GM23248 (cell line): ENCODE measurements at regions not wholly inside any gene's neighbourhood (a gene's known extent, or its start where the extent isn't known, plus 50 kb on each side); places are given as distances from the start of the nearest gene placed in this dataset.

Source experiments
- DNase-seq: peaks from one replicate; pipeline ENCODE4 v3.0.0-alpha.2; 2015
- H2AFZ ChIP-seq: fragments of 200-600 bp; sonication (generic); 2 replicates; pipeline ENCODE4 v1.6.1; 2016; ENCODE audit warnings: antibody characterized with exemption
- H3F3A ChIP-seq: fragments of 200-600 bp; sonication (generic); 2 replicates; pipeline ENCODE4 v1.6.1; 2016; ENCODE audit warnings: mild to moderate bottlenecking, antibody characterized with exemption, mixed run types; ENCODE audit not compliant: insufficient read depth
- H3K27ac ChIP-seq: fragments of 200-600 bp; sonication (generic); 2 replicates; pipeline ENCODE4 v1.5.1; 2016; ENCODE audit warnings: mild to moderate bottlenecking
- H3K27me3 ChIP-seq: fragments of 200-600 bp; sonication (generic); replicated peaks from 2 replicates; pipeline ENCODE4 v1.6.1; 2016; ENCODE audit warnings: mild to moderate bottlenecking; ENCODE audit not compliant: insufficient read depth
- H3K36me3 ChIP-seq: fragments of 200-600 bp; sonication (generic); 2 replicates; pipeline ENCODE4 v1.6.1; 2016; ENCODE audit warnings: low read depth, mild to moderate bottlenecking
- H3K4me1 ChIP-seq: fragments of 200-600 bp; sonication (generic); 2 replicates; pipeline ENCODE4 v1.6.1; 2016; ENCODE audit warnings: mild to moderate bottlenecking; ENCODE audit not compliant: insufficient read depth
- H3K4me2 ChIP-seq: fragments of 200-600 bp; sonication (generic); one replicate; pipeline ENCODE4 v1.6.1; 2016; ENCODE audit warnings: mild to moderate bottlenecking; ENCODE audit not compliant: unreplicated experiment
- H3K4me3 ChIP-seq: fragments of 200-600 bp; sonication (generic); 2 replicates; pipeline ENCODE4 v1.5.1; 2016; ENCODE audit warnings: mild to moderate bottlenecking
- H3K79me2 ChIP-seq: fragments of 200-600 bp; sonication (generic); 2 replicates; pipeline ENCODE4 v1.6.1; 2016; ENCODE audit warnings: mild to moderate bottlenecking; ENCODE audit not compliant: insufficient read depth
- H3K9ac ChIP-seq: fragments of 200-600 bp; sonication (generic); 2 replicates; pipeline ENCODE4 v1.6.1; 2016; ENCODE audit warnings: mild to moderate bottlenecking
- H3K9me2 ChIP-seq: fragments of 200-600 bp; sonication (generic); 2 replicates; pipeline ENCODE4 v1.6.1; 2016; ENCODE audit warnings: mixed run types, mild to moderate bottlenecking, moderate library complexity; ENCODE audit not compliant: insufficient read depth
- H3K9me3 ChIP-seq: fragments of 200-600 bp; sonication (generic); one replicate; pipeline ENCODE4 v1.6.1; 2017; ENCODE audit warnings: low read depth
- H4K20me1 ChIP-seq: fragments of 200-600 bp; sonication (generic); 2 replicates; pipeline ENCODE4 v1.6.0; 2016; ENCODE audit not compliant: insufficient read depth
- EZH2 ChIP-seq: fragments of 200-600 bp; sonication (generic); IDR thresholded peaks from 2 replicates; pipeline ENCODE4 v1.6.1; 2018; ENCODE audit warnings: antibody characterized with exemption, mild to moderate bottlenecking; ENCODE audit not compliant: insufficient read depth, poor library complexity, severe bottlenecking
- EZH2phosphoT487 ChIP-seq: fragments of 200-600 bp; sonication (generic); IDR thresholded peaks from 2 replicates; pipeline ENCODE4 v1.6.1; 2018; ENCODE audit warnings: antibody characterized with exemption, moderate library complexity, mild to moderate bottlenecking, low read depth; ENCODE audit not compliant: insufficient read depth
- WGBS, 2 experiments: methylation state at CpG; one replicate each; pipeline ENCODE4 v1.1.6; 2015 to 2017; ENCODE audit warnings: low lambda C conversion rate in 2 of 2, low coverage in 1 of 2; ENCODE audit errors: missing lambda C conversion rate in 2 of 2; 5-methylcytosine and 5-hydroxymethylcytosine counted together
- in situ Hi-C: fragments of 300-500 bp; cut with MboI; formaldehyde crosslinking; loops from 2 replicates; pipeline ENCODE4 v1.15.0; 2020

DNA sequence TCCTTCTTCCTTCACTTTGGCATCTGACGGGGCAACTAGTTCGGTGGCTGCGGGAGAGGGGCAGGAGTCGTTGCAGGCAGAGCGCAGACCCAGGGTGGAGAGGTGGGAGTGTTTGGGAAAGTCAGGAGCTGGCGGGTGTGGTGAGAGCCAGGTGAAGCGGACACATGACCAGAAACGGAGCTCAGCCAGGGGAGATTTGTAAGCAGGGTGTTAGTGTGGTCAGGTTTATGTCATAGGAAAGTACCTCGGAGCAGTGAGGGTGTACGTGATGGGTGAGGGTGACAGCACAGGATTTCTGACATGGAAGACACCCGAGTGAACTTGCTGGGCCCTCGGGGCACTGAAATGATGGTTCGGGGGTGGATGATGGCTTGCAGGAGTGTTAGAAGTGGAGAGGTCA, 247.4 kb upstream of the TPM1 start:
- no peaks in the 10 kb centered on the region for H3K9me3 ChIP-seq
- H3K4me3 ChIP-seq = no peak overlapping the region
- H3K4me2 ChIP-seq = no peak overlapping the region
- TF ChIP-seq EZH2 (no peak), EZH2phosphoT487 (no peak)
- no peaks in the 10 kb centered on the region for H3K27me3 ChIP-seq
- H3F3A ChIP-seq = no peaks in the 10 kb centered on the region
- WGBS, 2 experiments = 92% methylated on average over 13 of the region's 13 CpGs
- H3K36me3 ChIP-seq = no peaks in the 10 kb centered on the region
- H2AFZ ChIP-seq = no peak overlapping the region
- no peak overlapping the region for H3K9ac ChIP-seq
- no peaks in the 10 kb centered on the region for H3K9me2 ChIP-seq
- H3K27ac ChIP-seq = no peak overlapping the region
- in situ Hi-C loops = loop anchor here (25.0 kb wide), 1 partner anchor 617 kb away; no protein-coding TSS in a partner anchor
- DNase-seq = no peak
- H3K79me2 ChIP-seq = no peaks in the 10 kb centered on the region
- H3K4me1 ChIP-seq = no peaks in the 10 kb centered on the region
- H4K20me1 ChIP-seq = no peaks in the 10 kb centered on the region

DNA sequence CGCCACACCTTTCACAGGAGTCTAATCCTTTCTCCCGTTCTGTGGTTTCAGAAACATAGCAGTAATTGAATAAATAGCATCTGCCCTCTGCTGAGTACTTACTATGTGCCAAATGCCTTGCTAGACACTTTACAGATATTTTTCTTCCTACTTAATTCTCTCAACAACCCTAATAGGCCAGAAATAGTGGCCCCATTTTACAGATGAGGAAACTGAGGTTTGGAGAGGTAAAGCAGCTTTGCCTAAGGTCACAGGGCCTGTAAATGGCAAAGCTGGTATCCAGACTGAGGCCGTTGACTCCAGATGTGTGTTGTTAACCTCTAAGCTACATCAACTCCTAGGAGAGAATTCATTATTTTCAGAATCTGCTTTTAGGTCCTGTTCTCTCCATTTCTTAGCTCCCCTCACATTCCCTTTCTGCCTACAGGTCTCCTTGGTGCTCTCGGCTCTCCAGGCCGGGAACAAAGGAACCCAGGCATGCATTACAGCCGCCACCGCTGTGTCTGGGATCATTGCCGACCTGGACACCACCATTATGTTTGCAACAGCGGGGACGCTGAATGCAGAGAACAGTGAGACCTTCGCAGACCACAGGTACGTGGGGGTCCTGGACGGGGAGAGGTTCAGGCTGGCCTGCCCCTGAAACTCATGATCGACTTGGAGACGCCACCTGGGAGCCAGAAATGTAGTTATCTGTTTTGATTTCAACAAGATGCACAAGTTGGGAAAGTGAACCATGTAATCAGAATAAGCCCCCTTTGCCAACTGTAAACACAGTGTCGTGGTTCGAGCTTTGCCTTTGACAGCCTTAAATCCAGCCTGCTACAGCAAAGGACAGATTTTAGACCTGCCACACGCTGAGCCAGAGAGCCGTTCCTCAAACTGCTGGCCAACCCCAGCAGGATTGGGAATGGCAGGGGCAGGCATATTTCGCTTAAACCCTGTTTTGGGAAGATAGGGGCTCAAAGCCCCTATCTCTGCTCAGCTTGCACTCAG, 246.5 kb upstream of the TPM1 start:
- 0 out of 2 replicates have a peak, but pooled peaks cover 1% of the 10 kb centered on the region for H3F3A ChIP-seq
- H2AFZ ChIP-seq = no peak overlapping the region
- H3K4me3 ChIP-seq = no peak overlapping the region
- H3K79me2 ChIP-seq = no peaks in the 10 kb centered on the region
- TF ChIP-seq EZH2phosphoT487 (no peak), EZH2 (no peak)
- WGBS, 2 experiments = 89 to 92% methylated on average over 20 of the region's 20 CpGs
- no peaks in the 10 kb centered on the region for H4K20me1 ChIP-seq
- no peaks in the 10 kb centered on the region for H3K9me2 ChIP-seq
- no peak for DNase-seq
- no peak overlapping the region for H3K9ac ChIP-seq
- no peaks in the 10 kb centered on the region for H3K27me3 ChIP-seq
- H3K36me3 ChIP-seq = no peaks in the 10 kb centered on the region
- no peak overlapping the region for H3K27ac ChIP-seq
- H3K4me2 ChIP-seq = no peak overlapping the region
- in situ Hi-C loops = loop anchor here (25.0 kb wide), 1 partner anchor 616 kb away; no protein-coding TSS in a partner anchor
- no peaks in the 10 kb centered on the region for H3K4me1 ChIP-seq
- no peaks in the 10 kb centered on the region for H3K9me3 ChIP-seq

DNA sequence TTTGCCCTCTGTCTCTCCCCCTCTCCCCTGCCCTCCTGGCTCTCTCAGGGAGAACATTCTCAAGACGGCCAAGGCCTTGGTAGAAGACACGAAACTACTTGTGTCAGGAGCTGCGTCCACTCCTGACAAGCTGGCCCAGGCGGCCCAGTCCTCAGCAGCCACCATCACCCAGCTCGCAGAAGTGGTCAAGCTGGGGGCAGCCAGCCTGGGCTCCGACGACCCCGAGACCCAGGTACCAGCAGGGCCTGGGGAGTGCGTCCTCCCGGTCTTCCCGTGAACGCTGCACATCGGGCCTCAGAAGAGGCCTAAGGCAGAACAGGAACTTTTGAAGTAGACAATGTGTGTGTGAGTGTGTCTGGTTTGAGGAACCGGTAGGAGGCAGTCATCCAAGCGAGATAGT, 245.4 kb upstream of the TPM1 start:
- no peaks in the 10 kb centered on the region for H3K36me3 ChIP-seq

DNA sequence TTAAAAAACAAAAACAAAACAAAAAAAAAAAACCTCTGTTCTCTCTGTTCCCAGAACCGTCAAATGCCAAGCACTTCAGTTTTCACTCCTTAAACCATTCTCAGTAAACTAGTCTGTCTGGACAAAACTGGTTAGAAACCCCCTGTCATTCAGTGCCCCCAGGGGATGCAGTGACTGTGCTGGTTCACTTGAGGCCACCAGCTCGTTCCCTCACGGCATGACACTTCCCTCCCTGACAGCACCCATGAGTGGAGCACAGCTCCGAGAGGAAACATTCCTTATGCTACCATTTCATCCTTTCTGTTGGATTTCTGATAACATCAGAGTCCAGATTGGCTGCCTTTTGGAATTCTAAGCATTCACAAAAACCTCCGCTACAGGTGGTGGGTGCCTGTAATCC, 244.0 kb upstream of the TPM1 start:
- whole genome bisulfite sequencing, 2 experiments = 92 to 94% methylated on average over 5 of the region's 5 CpGs

More for the DNA sequence above, 245.4 kb upstream of the TPM1 start:
- no peaks in the 10 kb centered on the region for H3K79me2 ChIP-seq
- no peaks in the 10 kb centered on the region for H3K9me2 ChIP-seq
- H3F3A ChIP-seq = 0 out of 2 replicates have a peak, but pooled peaks cover 4% of the 10 kb centered on the region
- H3K4me2 ChIP-seq = no peak overlapping the region
- no peak overlapping the region for H3K4me3 ChIP-seq
- no peaks in the 10 kb centered on the region for H4K20me1 ChIP-seq
- in situ Hi-C loops = loop anchor here (25.0 kb wide), 1 partner anchor 615 kb away; no protein-coding TSS in a partner anchor
- H3K9ac ChIP-seq = no peak overlapping the region
- no peaks in the 10 kb centered on the region for H3K9me3 ChIP-seq
- H3K4me1 ChIP-seq = no peaks in the 10 kb centered on the region
- H3K27me3 ChIP-seq = no peaks in the 10 kb centered on the region
- 97 to 99% methylated on average over 15 of the region's 15 CpGs for WGBS, 2 experiments
- TF ChIP-seq EZH2phosphoT487 (no peak), EZH2 (no peak)
- DNase-seq = no peak
- no peak overlapping the region for H2AFZ ChIP-seq
- no peak overlapping the region for H3K27ac ChIP-seq

More for the DNA sequence above, 244.0 kb upstream of the TPM1 start:
- TF ChIP-seq EZH2phosphoT487 = no peak
- no peak for TF ChIP-seq EZH2
- in situ Hi-C loops = loop anchor here (25.0 kb wide), 1 partner anchor 614 kb away; no protein-coding TSS in a partner anchor
- no peak overlapping the region for H3K4me3 ChIP-seq
- no peaks in the 10 kb centered on the region for H3K79me2 ChIP-seq
- no peaks in the 10 kb centered on the region for H3K36me3 ChIP-seq
- H3K9me3 ChIP-seq = no peaks in the 10 kb centered on the region
- no peak for DNase-seq
- H3K4me1 ChIP-seq = no peaks in the 10 kb centered on the region
- H2AFZ ChIP-seq = no peak overlapping the region
- H3K4me2 ChIP-seq = no peak overlapping the region
- no peak overlapping the region for H3K27ac ChIP-seq
- no peak overlapping the region for H3K9ac ChIP-seq
- H3K27me3 ChIP-seq = no peaks in the 10 kb centered on the region
- no peaks in the 10 kb centered on the region for H4K20me1 ChIP-seq
- H3K9me2 ChIP-seq = no peaks in the 10 kb centered on the region
- H3F3A ChIP-seq = 0 out of 2 replicates have a peak, but pooled peaks cover 4% of the 10 kb centered on the region
